NCI-H82 treated with DMSO at 0.1 percent for 48 hours (cell line): ENCODE measurements at regions not wholly inside any gene's neighbourhood (a gene's known extent, or its start where the extent isn't known, plus 50 kb on each side); places are given as distances from the start of the nearest gene placed in this dataset.
"Not testable (repeated sequence)": the region's sequence is repeated elsewhere in the genome, so short reads cannot be mapped to it uniquely, and the experiment has no call there.

Source experiments
- DNase-seq: peaks from one replicate; lab custom pipeline; 2025; ENCODE audit not compliant: unreplicated experiment; lab: John Stamatoyannopoulos, UW

DNA sequence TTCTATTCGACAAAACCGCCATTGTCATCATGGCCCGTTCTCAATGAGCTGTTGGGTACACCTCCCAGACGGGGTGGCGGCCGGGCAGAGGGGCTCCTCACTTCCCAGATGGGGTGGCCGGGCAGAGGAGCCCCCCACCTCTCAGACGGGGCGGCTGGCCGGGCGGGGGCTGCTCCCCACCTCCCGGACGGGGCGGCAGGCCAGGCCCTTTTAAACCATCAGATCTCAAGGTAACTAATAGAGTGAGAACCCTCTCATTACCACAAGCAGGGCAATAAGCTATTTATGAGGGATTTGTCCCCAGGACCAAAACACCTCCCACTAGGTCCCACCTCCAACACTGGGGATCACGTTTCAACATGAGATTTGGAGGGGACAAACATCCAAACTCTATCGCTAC is 571.5 kb downstream of the INSC start:
- DNase-seq: not testable (repeated sequence)

DNA sequence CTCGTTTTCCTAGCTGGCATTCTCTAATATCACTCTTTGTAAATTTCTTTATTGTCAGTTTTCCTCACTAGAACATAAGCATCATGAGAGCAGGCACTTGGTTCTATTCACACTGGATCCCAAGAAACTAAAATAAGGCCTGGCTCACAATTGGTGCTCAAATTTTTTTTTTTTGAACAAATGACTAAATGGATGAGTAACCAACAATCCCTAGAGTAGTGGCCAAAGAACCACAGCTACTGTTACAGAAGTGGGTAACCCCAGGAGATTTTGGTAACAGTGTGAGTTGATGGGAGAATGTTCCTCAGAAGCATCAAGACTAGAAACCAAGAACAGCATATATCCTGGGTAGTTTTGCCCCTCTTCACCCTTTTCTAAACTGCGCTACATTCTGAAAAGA is 572.6 kb downstream of the INSC start:
- no peak for DNase-seq

DNA sequence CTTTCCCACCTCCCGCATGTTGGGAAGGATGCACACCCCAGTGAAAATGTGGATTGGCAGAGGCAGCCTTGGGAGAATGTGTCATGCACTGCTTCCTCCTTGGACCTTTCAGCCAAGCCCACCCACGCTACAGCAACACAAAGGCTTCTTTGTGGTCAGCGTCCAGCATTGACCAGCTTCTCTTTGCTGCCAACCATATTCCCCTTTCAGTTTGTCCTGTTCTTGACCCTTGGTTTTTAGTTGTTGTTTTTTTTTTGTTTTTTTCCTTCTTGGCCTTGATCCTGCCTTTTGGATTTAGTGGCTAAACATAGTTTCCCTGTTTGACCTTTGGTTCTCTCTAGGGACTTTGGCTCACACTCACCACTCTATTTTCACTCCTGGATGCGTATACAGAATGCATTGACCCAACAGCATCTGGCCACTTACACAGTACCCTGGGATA is 573.6 kb downstream of the INSC start:
- DNase-seq: no peak

DNA sequence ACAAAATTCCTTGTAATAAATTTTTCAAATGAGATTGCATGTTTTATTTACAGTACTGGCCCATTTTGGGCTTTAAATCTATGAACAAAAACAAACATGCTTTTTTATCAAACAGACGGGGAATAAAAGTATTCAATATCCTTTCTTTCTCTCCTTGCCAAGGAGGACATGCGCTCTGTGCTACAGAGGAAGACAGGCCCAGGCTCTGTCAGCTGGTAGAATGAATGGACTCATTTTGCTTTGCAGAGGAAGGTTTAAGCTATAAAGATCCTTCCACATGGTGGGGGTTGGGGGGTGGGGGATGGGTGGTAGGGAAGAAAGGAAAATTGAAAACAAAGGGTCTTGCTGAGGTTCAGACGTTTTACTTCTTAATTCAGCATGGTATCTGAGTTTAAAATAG is 575.6 kb downstream of the INSC start:
- no peak for DNase-seq

DNA sequence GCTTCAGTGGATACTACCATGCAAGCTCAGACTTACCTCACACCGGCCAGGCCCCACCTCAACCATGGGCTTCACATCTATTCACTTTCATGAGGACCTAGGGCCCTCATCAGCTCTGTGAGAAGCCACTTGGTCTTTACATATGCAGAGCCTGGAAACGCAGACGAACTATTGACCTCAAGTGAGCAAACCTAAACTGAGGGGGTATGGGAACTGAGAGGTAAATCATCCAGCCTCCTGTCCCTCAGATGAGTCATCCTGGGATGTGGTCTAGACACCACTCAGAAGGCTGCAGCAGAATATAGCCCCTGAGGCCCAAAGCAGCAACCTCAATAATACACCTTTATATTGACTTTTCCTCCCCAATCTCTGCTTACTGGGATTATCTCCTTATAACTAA is 578.0 kb downstream of the INSC start:
- no peak for DNase-seq

DNA sequence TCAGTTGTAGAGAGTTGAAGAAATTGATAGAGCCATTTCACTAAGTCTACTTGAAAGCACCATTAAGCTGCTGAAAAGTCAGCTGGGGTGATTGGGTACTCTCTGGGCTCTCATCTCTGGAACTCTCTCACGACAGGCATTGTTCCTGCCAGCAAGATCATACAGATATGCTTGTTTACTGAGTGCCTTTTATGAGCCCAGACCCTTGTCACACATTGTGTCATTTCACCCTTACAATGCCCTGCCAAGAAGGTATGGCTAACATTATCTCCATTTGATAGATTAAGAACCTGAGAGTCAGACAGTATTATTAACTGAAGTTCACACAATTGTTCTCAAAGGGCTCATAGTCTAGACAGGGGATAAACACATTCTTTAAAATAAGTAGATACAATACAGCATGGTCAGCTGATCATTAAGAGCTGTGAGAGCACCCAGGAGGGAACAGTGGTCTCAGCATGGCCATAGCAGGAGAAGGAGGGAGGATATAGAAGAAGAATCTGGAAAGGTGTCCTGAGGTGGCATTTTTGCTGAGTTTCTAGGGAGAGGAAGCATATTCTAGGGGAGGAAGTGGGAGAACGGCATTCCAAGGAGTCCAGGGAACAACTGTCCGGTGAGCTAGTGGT is 580.5 kb downstream of the INSC start:
- DNase-seq: no peak

DNA sequence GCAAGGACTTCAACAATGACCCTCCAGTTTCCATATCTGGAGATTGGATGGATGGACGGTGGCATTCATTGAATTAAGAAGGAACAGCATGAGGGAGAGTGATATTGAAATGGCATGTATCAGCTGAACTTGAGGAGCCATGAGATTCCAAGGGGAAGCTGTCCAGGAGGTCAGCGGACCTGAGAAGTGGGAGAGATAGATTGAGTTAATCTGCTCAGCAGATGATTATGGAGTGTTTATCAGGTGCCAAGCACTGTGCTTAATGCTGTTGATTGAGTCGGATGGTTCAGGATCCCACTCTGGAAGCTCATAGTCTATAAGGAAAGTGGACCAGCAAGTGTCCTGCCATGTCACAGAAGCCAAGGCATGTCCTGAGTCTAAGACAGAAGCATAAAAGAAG is 581.3 kb downstream of the INSC start:
- DNase-seq: no peak

DNA sequence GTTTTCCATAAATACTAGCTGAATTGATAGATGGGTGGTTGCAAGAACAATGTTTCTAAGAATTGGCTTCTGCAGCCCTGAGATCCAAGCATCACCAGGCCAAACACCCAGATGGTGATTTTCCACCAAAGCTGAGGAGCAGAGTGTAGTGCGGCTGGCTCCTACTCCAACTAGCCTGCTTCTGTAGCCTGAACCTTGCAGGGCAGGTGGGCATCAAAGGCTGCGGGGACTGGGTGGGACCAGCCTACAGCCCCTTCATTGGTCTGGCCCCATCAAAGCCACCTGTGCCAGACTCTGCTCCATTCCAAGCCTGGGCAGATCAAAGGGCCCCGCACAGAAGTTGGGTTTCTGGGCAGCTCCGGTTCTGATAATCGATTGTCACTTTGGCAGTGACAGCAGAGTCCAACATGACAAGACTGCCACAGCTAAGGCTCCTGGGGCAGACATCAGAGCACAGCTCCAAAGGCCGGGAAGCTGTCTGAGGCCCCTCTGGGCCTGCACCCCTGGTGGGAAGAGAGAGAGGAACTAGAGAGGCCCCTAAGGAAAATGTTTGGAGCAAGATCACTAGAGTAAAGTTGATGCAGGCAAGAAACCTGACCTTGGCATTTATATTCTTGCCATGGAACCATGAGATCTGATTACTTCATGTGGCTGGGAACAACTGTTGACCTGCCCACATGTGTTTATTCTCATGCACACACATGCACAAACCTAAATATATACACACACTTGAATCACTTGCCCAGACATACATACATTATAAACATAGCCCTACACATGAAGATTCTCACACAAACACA is 582.9 kb downstream of the INSC start:
- no peak for DNase-seq

DNA sequence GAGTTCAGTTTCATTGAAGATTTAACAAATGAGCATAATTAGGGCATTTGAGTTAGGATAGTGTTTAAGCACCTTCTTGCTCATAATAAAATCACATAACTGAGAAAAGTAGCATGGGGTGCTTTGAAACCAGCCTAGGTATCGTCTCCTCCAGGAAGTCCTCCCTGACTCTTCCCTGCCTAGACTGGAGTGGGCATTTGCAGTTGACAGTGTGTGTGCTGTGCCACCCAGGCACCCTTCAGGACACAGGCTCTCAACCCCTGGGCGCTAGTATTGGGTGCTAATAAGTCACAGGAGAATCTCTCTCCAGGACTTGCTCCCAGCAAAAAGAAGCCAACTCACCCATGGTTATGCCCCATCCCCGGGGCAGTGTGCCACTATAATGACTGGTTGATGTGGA is 584.1 kb downstream of the INSC start:
- DNase-seq: no peak

DNA sequence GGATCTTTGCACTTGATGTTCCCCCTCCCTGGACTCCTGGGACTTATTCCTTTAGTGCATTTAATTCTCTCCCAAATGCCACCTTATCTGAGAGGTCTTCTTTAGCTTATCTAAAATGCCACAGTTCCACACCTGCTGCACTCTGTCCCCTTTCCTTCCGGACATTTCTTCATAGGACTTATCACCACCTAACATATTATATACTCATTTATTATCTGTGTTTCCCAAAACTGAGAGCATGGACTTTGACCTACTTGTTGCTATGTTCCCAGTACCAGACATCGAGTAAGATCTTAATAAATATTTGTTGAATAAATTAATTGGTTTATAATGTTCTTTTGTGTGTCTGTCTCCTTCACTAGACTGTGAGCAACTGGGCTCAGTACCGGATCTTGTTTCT is 585.3 kb downstream of the INSC start:
- no peak for DNase-seq

DNA sequence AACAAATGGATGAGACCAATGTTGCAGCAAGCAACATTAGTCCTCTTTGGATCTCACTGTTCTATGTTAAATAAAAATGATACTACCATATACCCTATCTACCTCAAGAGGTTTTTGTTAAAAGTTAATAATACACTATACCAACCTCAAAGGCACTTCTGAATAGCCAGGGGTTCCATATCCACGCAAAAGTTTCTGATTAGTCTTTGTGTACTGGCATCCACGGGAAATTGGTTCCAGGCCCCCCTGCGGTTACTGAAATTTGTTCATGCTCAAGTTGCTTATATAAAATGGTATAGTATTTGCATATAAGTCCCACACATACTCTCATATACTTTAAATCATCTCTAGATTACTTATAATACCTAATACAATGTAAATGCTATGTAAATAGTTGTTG is 585.7 kb downstream of the INSC start:
- no peak for DNase-seq

DNA sequence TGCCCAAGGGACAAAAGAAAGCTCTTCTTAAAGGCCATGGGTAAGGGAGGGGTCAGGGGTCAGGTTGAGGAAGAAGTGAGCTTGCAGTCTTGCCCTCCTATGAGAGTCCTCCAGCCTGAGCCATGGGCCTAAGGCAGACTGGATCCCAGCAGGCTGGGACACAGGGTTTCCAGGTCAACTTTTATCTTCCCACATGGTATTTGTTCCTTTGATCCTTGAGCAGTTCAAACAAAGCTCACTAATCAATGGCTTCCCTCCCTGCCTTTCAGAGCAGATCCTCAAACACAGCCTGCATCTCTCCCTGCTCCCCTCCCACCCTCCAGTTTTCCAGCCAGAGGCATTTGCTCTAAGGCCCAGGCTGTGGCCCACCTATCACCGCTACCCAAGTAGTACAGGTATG is 589.3 kb downstream of the INSC start:
- no peak for DNase-seq

DNA sequence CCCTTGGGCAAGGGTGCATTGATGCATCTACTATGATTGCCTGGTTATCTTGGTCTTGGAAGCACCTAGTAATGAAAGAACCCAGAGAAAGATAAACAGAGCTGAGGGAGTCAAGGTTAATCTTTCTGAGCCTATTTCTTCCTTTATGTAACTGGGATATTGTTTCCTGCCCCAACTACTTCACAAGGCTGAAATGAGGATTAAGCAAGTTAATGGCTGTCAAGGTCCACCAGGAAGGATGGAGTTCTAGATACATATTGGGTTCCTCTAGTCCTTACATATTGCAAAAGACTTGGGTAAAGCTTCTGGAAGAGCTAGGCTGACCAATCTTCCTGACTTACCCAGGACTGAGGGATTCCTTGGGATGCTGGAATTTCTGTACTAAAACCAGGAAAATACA is 589.8 kb downstream of the INSC start:
- no peak for DNase-seq

DNA sequence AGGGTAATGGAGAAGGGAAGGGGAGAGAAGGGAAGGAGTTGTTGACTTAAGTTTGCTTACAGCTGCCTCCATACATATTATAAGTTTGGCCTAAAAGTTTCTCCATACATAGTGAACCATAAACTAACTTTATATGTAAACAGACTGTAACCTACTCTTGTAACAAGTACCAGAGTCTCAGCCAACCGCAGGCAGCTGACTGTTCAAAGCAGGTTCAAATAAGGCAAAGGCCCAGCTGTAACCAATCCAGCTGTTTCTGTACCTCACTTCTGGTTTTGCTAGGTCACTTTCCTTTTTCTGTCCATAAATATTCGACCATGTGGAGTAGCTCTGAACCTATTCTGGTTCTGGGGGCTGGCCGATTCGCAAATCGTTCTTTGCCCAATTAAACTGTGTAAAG is 591.2 kb downstream of the INSC start:
- no peak for DNase-seq

DNA sequence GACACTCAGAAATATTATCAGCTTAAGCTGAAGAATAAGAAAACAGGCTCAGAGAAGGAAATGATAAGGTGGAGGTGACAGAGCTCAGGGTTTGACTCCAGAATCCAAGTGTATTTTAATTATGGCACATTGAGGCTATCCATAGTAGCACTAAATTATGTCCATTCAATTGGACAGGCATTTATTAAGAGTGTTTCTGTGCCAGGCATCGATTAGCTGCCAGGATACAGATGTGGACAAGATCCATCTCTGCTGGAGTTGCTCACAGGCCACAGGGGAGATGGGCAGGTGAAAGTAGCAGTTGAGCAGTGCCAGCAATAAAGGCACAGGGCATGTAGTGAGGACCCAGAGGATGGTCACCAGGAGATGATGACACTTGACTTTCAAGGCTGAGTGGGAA is 592.5 kb downstream of the INSC start:
- DNase-seq: no peak

DNA sequence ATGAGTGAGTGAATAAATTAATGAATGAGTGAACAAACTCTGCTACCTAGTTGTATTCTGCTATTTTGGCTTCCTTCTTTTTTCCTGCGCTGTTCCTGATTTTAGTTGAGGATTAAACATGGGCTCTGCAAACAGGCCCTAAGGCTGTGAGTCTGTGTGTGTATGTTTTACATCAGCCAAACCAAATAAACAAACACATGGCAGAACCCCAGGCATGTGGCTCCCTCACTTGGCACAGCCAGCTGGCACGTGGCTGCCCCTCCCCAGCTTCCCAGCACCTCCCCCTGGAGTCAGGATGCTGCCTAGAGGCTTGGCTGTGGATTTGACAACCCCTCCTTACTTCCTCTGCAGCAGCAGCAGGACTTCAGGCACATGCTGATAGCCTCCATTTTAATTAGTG is 593.2 kb downstream of the INSC start:
- no peak for DNase-seq

DNA sequence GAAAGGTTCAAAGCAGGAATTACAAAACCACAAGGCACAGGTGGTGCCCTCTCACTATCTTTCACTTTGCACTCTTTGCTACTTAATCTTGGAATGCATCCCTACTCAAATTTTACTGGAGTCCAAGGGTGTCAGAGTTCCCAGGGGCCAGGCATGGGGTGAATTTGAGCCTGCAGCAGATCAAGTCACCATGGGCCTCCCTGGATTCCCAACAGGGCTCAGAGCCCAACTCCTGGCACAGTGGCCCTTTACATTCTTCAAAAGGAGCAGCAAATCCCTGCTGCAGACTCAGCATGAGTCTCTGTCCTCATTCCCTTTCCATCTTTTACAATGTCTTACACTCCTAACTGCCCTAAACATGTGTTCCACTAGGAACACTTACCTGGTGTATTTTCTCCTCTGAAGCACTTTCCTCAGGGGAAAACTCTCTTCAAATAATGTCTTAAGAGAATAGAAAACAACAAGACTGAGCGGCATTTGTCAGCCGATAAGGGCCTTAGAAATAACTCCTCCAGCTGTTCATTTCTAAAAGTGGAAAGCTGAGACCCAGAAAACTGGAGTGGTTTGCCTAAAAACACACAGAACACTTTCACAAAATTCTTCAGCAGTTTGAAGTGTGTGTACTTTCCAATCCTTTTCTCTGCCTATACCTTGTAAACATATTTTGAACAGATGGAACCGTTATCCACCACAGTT is 596.0 kb downstream of the INSC start:
- DNase-seq: no peak

DNA sequence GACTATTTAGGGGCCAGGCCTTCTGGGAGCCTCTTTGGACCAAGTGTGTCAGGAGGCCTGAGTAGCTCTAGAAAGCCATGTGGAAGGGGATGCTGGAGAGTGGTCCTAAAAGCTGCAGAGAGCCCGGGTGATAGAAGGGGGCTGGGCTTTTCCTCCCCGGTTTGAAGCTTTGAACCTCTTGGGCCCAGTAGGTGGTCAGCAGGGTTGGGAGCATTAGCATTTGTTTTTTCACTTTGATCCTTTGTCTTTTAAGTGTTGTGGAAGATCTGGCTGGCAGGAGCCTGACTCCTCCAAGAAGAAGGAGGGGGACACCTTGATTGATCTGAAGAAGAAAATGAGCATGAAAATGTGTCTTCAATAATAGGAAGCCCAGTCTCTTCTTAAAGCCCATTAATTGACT is 596.6 kb downstream of the INSC start:
- DNase-seq: no peak

DNA sequence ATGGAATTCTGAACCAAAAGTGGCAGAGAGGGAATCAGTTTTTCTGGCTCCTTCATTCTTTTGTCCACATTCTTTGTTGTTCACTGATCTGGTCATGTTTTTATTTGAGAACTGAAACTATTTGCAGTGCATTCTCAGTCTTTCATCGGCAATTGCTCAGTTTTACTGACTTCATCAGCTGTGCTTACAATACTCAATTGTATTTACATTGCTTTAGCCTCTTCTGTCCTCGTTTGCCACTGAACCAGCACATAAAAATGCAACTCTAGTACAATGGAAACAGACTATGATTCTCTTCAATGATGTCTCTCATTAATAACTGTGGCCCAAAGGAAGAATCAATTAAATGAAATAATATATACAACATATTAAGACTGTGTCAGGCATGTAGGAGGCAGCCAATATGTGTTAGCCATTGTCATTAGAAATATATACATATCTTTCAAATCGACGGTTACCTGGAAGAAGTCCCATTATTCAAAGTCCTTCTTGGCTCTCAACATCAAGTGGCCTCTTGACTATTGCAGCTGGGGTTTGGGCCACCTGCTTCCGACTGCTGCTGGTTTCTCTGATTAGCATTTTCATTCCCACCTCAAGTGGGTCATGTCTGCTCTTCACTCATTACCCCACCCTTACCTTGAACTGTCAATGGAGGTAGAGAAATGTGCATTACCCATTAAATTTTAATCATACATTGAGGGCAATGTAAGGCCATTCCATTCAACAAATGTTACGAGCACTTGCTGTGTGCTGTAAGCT is 600.1 kb downstream of the INSC start:
- DNase-seq: no peak

DNA sequence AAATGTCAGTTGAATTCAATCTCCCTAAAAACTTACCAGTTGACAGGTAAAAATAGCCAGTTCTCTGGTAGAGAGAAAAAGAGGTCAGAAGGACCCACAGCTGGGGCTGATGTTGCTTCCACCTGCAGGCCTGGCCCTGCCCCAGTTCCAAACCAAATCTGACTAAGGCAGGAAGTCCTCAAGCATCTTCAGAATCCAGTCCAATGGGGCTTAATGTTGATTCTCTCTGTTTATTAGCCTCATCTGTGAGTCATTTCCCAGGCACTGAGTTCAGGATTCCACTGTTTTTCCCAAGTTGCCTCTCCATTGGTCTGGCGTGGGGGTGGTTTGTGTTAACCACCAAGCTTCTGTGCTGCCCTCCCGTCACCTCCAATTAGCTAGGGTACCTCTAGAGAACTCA is 601.8 kb downstream of the INSC start:
- DNase-seq: no peak

DNA sequence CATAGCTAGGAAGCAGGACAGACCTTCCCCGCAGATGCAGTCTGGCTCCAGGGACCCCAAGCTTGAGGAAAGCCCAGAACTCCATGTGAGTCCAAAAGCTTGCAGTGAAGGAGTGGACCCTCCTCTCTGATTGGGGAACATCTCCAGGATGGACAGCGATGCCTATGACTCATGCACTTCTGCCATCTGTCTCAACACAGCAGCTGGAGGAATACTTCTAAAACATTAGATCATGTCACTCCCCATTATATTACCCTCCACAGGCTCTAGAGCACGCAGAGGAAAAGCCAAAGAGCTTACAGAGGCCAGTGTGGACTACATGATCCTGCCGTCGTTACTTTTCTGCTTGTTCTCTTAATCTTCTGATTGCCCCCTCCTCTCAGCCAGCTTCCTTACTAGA is 605.7 kb downstream of the INSC start:
- no peak for DNase-seq

DNA sequence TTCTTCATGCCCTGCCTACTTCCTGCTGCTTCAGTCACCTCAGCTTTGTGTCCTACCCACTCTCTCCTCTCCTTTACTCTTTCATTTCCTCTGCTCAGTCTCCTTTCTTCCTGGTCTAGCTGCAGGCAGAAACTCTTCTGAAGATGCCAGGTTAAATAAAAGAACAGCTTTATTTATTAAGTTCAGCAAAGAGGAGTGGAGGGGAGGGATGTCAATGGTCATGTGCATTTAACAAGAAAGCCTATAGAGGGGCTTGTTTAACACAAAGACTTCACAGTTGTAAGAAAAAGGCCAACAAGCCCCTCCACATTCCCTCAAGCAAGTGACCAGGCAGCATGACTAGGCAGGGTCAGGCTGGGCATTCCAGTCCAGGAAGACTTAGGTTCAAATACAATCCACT is 609.2 kb downstream of the INSC start:
- DNase-seq: no peak
